ENCODE measurements at regions not wholly inside any gene's neighbourhood (a gene's known extent, or its start where the extent isn't known, plus 50 kb on each side); places are given as distances from the start of the nearest gene placed in this dataset.

GRCh38 chr9:78777747-78778146, 480.8 kb downstream of the PSAT1 start:
- TF ChIP-seq CTCF (conservative IDR thresholded peaks at IDR 0.05; ENCODE audit: low read depth, low read length) (no peak), EZH2 (IDR thresholded peaks at IDR 0.05; ENCODE audit: borderline replicate concordance, low read depth, low read length, poor library complexity, severe bottlenecking) (no peak)

All from A673 (cell line).